Endothelial cell of umbilical vein (primary cell): ENCODE measurements at regions not wholly inside any gene's neighbourhood (a gene's known extent, or its start where the extent isn't known, plus 50 kb on each side); places are given as distances from the start of the nearest gene placed in this dataset.

ENCODE experiments used
- EZH2 ChIP-seq: IDR thresholded peaks from 2 replicates; pipeline ENCODE4 v1.6.1; 2012; ENCODE audit warnings: borderline replicate concordance, low read depth, mild to moderate bottlenecking, moderate library complexity, low read length, inconsistent platforms; ENCODE audit not compliant: severe bottlenecking
- FOS ChIP-seq: IDR thresholded peaks from 2 replicates; pipeline ENCODE4 v1.6.1; 2011; ENCODE audit warnings: mild to moderate bottlenecking, low read length, moderate library complexity, borderline replicate concordance; ENCODE audit not compliant: insufficient read depth
- GATA2 ChIP-seq: IDR thresholded peaks from 2 replicates; pipeline ENCODE4 v1.7.0; 2011; ENCODE audit warnings: low read depth, mild to moderate bottlenecking, moderate library complexity, mixed read lengths, low read length; ENCODE audit not compliant: insufficient read length, insufficient read depth
- POLR2A ChIP-seq: IDR thresholded peaks from 2 replicates; pipeline ENCODE4 v1.6.1; 2012; ENCODE audit warnings: low read depth, mild to moderate bottlenecking, control low read depth, low read length
- POLR2AphosphoS5 ChIP-seq: IDR thresholded peaks from 2 replicates; pipeline ENCODE4 v1.6.1; 2012; ENCODE audit warnings: low read depth, mild to moderate bottlenecking, control low read depth, low read length, moderate library complexity; ENCODE audit not compliant: insufficient read depth
- TF ChIP-seq, protein P1 (sequence below): IDR thresholded peaks from 2 replicates; pipeline ENCODE4 v1.6.1; 2011; ENCODE audit not compliant: insufficient read depth, insufficient read length
- TF ChIP-seq, protein P2 (sequence below), 2 donors: IDR thresholded peaks; 1 replicate in 1 of 2; 2 replicates in 1 of 2; pipeline ENCODE4 v1.5.1; 2011; ENCODE audit warnings: low read length in 2 of 2, mild to moderate bottlenecking in 2 of 2, moderate library complexity in 2 of 2, control low read depth in 1 of 2, inconsistent platforms in 1 of 2, low read depth in 1 of 2; ENCODE audit not compliant: insufficient read depth in 1 of 2; ENCODE audit errors: extremely low read depth in 1 of 2

DNA sequence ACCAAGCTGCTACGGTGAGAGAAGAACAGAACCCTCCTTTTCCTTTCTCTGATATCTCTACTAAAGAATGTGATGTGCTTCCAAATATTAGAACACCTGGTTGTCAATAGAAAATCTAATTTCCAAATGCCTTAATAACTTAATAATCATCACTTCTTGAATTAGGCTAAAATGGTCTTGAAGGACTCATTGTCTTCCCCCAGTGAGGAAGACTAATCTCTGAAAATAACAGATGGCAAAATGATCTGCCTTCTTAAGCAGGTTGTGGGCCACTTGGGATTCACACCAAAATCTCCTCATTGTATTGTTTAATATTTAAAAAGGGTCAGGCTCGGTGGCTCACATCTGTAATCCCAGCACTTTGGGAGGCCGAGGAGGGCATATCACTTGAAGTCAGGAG is 805.9 kb upstream of the AUTS2 start:
- TF ChIP-seq, protein P1, sequence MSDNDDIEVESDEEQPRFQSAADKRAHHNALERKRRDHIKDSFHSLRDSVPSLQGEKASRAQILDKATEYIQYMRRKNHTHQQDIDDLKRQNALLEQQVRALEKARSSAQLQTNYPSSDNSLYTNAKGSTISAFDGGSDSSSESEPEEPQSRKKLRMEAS, result no peak
- TF ChIP-seq, protein P2, sequence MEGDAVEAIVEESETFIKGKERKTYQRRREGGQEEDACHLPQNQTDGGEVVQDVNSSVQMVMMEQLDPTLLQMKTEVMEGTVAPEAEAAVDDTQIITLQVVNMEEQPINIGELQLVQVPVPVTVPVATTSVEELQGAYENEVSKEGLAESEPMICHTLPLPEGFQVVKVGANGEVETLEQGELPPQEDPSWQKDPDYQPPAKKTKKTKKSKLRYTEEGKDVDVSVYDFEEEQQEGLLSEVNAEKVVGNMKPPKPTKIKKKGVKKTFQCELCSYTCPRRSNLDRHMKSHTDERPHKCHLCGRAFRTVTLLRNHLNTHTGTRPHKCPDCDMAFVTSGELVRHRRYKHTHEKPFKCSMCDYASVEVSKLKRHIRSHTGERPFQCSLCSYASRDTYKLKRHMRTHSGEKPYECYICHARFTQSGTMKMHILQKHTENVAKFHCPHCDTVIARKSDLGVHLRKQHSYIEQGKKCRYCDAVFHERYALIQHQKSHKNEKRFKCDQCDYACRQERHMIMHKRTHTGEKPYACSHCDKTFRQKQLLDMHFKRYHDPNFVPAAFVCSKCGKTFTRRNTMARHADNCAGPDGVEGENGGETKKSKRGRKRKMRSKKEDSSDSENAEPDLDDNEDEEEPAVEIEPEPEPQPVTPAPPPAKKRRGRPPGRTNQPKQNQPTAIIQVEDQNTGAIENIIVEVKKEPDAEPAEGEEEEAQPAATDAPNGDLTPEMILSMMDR (IDR thresholded peaks at IDR 0.05; ENCODE audit: extremely low read depth in 1 of 2, insufficient read depth in 1 of 2, low read depth in 1 of 2, low read length in 2 of 2), result no peak
- TF ChIP-seq POLR2A, result no peak
- TF ChIP-seq FOS, result no peak
- TF ChIP-seq POLR2AphosphoS5, result no peak
- TF ChIP-seq EZH2, result no peak
- TF ChIP-seq GATA2, result no peak
